PC-3 (cell line): ENCODE measurements at regions not wholly inside any gene's neighbourhood (a gene's known extent, or its start where the extent isn't known, plus 50 kb on each side); places are given as distances from the start of the nearest gene placed in this dataset.

Source experiments
- CTCF ChIP-seq: fragments of 300-600 bp; sonication (generic); conservative IDR thresholded peaks from 2 replicates; pipeline ENCODE4 v1.5.1; 2017; ENCODE audit warnings: antibody characterized with exemption, low read depth, mild to moderate bottlenecking, low read length
- EZH2 ChIP-seq: fragments of 300-600 bp; sonication (generic); IDR thresholded peaks from one replicate; pipeline ENCODE4 v1.6.1; 2017; ENCODE audit warnings: antibody characterized with exemption, mild to moderate bottlenecking, low read length; ENCODE audit not compliant: unreplicated experiment
- EZH2phosphoT487 ChIP-seq: fragments of 300-600 bp; sonication (generic); IDR thresholded peaks from 2 replicates; pipeline ENCODE4 v1.6.1; 2018; ENCODE audit warnings: mild to moderate bottlenecking, antibody characterized with exemption, low read length, borderline replicate concordance

DNA sequence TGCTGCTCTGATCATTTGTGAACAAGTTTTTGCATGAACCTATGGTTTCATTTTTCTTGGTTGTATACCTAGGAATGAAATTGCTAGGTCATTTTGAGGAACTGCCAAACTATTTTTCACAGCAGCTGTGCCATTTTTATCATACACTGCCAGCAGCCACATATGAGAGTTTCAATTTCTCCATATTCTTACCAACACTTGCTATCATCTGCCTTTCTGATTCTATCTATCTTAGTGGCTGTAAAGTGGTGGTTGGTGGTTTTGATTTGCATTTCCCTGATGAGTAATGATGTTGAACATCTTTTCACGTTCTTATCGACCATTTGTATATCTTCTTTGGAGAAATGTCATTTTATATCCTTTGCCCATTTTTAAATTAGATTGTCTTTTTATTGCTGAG is 146.1 kb downstream of the C12orf75 start:
- no peak for TF ChIP-seq CTCF
- no peak for TF ChIP-seq EZH2
- TF ChIP-seq EZH2phosphoT487 = no peak
